ENCODE measurements at regions not wholly inside any gene's neighbourhood (a gene's known extent, or its start where the extent isn't known, plus 50 kb on each side); places are given as distances from the start of the nearest gene placed in this dataset.

- H3K23ac ChIP-seq (ENCODE audit: insufficient read length), result no peak overlapping the region
- no peak for TF ChIP-seq SP1 (IDR thresholded peaks at IDR 0.05; ENCODE audit: low read depth, low read length)
- TF ChIP-seq BCL11A (IDR thresholded peaks at IDR 0.05; ENCODE audit: low read depth in 2 of 2, low read length in 2 of 2), result no peak
- TF ChIP-seq, protein P1, sequence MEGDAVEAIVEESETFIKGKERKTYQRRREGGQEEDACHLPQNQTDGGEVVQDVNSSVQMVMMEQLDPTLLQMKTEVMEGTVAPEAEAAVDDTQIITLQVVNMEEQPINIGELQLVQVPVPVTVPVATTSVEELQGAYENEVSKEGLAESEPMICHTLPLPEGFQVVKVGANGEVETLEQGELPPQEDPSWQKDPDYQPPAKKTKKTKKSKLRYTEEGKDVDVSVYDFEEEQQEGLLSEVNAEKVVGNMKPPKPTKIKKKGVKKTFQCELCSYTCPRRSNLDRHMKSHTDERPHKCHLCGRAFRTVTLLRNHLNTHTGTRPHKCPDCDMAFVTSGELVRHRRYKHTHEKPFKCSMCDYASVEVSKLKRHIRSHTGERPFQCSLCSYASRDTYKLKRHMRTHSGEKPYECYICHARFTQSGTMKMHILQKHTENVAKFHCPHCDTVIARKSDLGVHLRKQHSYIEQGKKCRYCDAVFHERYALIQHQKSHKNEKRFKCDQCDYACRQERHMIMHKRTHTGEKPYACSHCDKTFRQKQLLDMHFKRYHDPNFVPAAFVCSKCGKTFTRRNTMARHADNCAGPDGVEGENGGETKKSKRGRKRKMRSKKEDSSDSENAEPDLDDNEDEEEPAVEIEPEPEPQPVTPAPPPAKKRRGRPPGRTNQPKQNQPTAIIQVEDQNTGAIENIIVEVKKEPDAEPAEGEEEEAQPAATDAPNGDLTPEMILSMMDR (IDR thresholded peaks at IDR 0.05; ENCODE audit: control extremely low read depth in 1 of 3, insufficient read depth in 1 of 3, low read depth in 1 of 3, low read length in 3 of 3), result no peak
- no peak for TF ChIP-seq EP300 (IDR thresholded peaks at IDR 0.05; ENCODE audit: borderline replicate concordance in 1 of 2, low read depth in 2 of 2, low read length in 2 of 2)
- no peak for TF ChIP-seq EZH2 (IDR thresholded peaks at IDR 0.05; ENCODE audit: low read depth, low read length, severe bottlenecking)
- no peak for TF ChIP-seq RBBP5 (IDR thresholded peaks at IDR 0.05; ENCODE audit: borderline replicate concordance, low read depth, low read length)
- no peak for TF ChIP-seq BRCA1 (IDR thresholded peaks at IDR 0.05; ENCODE audit: low read depth, low read length)
- TF ChIP-seq KDM5A (IDR thresholded peaks at IDR 0.05; ENCODE audit: low read length), result no peak
- TF ChIP-seq TCF12 (IDR thresholded peaks at IDR 0.05; ENCODE audit: low read depth, low read length), result no peak
- TF ChIP-seq JUND (IDR thresholded peaks at IDR 0.05; ENCODE audit: low read length), result no peak
- no peak for TF ChIP-seq MAFK (IDR thresholded peaks at IDR 0.05; ENCODE audit: low read depth, low read length)
- no peak for TF ChIP-seq POLR2A (IDR thresholded peaks at IDR 0.05; ENCODE audit: control extremely low read depth in 1 of 2, low read depth in 2 of 2, low read length in 2 of 2)
These were observed 111.0 kb upstream of the SYNPR start for GRCh38 chr3:63167113-63167512.

More at GRCh38 chr3:63167113-63167512, 111.0 kb upstream of the SYNPR start:
- ChIA-PET CTCF (ENCODE audit: partially characterized antibody) (interaction anchor here (1.2 kb wide), 1 partner anchor 652 kb away, joined by 3 read pairs; the partner anchor contains the start of gene C3orf49), POLR2A (ENCODE audit: partially characterized antibody) (interaction anchor here (0.6 to 0.7 kb wide), 2 partner anchors 208 to 382 kb away, joined by 3 read pairs; no protein-coding TSS in a partner anchor)
- no peaks in the 10 kb centered on the region for H3K27me3 ChIP-seq (replicated peaks in 1 of 4; ENCODE audit: control insufficient read depth in 3 of 4, extremely low read depth in 1 of 4, insufficient read depth in 3 of 4, low read length in 3 of 4)
- H4K8ac ChIP-seq (ENCODE audit: extremely low read depth, insufficient read depth, low read length), result no peak overlapping the region
- no peaks in the 10 kb centered on the region for H4K20me1 ChIP-seq (replicated peaks in 1 of 2; ENCODE audit: control insufficient read depth in 1 of 2, insufficient read depth in 2 of 2, low read length in 2 of 2)
- no peak overlapping the region for H3K14ac ChIP-seq (ENCODE audit: insufficient read length)
- no peak overlapping the region for H2BK120ac ChIP-seq (replicated peaks; ENCODE audit: low read depth, low read length)
- 79% methylated on average over 4 of the region's 4 CpGs; no CpG with 5 or more reads in 1 of the 2 experiments for WGBS, 2 experiments (ENCODE audit: extremely low coverage in 1 of 2, insufficient coverage in 1 of 2, insufficient read length in 1 of 2, insufficient replicate concordance in 2 of 2, low coverage in 1 of 2, low lambda C conversion rate in 2 of 2, missing lambda C conversion rate in 1 of 2)
- no peak overlapping the region for H3K4ac ChIP-seq (replicated peaks; ENCODE audit: insufficient read length, low read depth, low read length)
- H3K4me3 ChIP-seq (ENCODE audit: extremely low read depth in 1 of 4, insufficient read depth in 2 of 4, low read depth in 3 of 4, low read length in 4 of 4), result no peak overlapping the region
- H2BK15ac ChIP-seq (ENCODE audit: low read length), result no peak overlapping the region
- H3K9ac ChIP-seq (replicated peaks in 1 of 4; ENCODE audit: extremely low read depth in 1 of 4, low read depth in 3 of 4, low read length in 3 of 4), result no peak overlapping the region
- no peak overlapping the region for H3K27ac ChIP-seq (ENCODE audit: low read depth, low read length)
- no peak overlapping the region for H2AFZ ChIP-seq (ENCODE audit: low read length)
- H2BK12ac ChIP-seq (ENCODE audit: low read depth, low read length), result no peak overlapping the region
- H3K79me1 ChIP-seq (ENCODE audit: low read depth, low read length), result no peaks in the 10 kb centered on the region
- no peaks in the 10 kb centered on the region for H3K9me3 ChIP-seq (ENCODE audit: insufficient read depth in 2 of 2, low read depth in 1 of 2, low read length in 1 of 2)
- H3K4me2 ChIP-seq (ENCODE audit: insufficient read depth in 1 of 2, low read depth in 2 of 2, low read length in 2 of 2), result no peak overlapping the region
- no peak overlapping the region for H4K91ac ChIP-seq (replicated peaks; ENCODE audit: insufficient read length, low read length)
- H2AK5ac ChIP-seq (ENCODE audit: low read depth, low read length), result no peak overlapping the region; the same call in 1 of the 2 replicates
- no peaks in the 10 kb centered on the region for H3K79me2 ChIP-seq (ENCODE audit: control insufficient read depth in 1 of 2, insufficient read depth in 2 of 2, low read length in 2 of 2)
- H3K36me3 ChIP-seq (ENCODE audit: control insufficient read depth in 2 of 4, insufficient read depth in 4 of 4, low read length in 3 of 4), result no peaks in the 10 kb centered on the region
- no peak overlapping the region for H4K5ac ChIP-seq (ENCODE audit: insufficient read length, low read depth, low read length)
- no peak overlapping the region for H3K56ac ChIP-seq (replicated peaks; ENCODE audit: insufficient read length, low read depth, low read length)
- H3K23me2 ChIP-seq (ENCODE audit: low read depth, low read length), result no peaks in the 10 kb centered on the region
- H3K18ac ChIP-seq (ENCODE audit: extremely low read depth, low read length), result no peak overlapping the region
- no peak overlapping the region for H2BK20ac ChIP-seq (ENCODE audit: low read length)
- FAIRE-seq (no peak), DNase-seq (ENCODE audit: low read depth in 1 of 2, low spot score in 2 of 2) (no peak)
- no peaks in the 10 kb centered on the region; a peak in 1 of 7 replicates for H3K4me1 ChIP-seq (replicated peaks in 1 of 4; ENCODE audit: control insufficient read depth in 3 of 4, insufficient read depth in 4 of 4, low read length in 3 of 4)
- no peak overlapping the region for H2BK5ac ChIP-seq (ENCODE audit: low read depth, low read length)
